NCI-H2171 (cell line): ENCODE measurements at regions not wholly inside any gene's neighbourhood (a gene's known extent, or its start where the extent isn't known, plus 50 kb on each side); places are given as distances from the start of the nearest gene placed in this dataset.

Experiments used
- DNase-seq: peaks from one replicate; lab custom pipeline; 2025; lab: John Stamatoyannopoulos, UW

DNA sequence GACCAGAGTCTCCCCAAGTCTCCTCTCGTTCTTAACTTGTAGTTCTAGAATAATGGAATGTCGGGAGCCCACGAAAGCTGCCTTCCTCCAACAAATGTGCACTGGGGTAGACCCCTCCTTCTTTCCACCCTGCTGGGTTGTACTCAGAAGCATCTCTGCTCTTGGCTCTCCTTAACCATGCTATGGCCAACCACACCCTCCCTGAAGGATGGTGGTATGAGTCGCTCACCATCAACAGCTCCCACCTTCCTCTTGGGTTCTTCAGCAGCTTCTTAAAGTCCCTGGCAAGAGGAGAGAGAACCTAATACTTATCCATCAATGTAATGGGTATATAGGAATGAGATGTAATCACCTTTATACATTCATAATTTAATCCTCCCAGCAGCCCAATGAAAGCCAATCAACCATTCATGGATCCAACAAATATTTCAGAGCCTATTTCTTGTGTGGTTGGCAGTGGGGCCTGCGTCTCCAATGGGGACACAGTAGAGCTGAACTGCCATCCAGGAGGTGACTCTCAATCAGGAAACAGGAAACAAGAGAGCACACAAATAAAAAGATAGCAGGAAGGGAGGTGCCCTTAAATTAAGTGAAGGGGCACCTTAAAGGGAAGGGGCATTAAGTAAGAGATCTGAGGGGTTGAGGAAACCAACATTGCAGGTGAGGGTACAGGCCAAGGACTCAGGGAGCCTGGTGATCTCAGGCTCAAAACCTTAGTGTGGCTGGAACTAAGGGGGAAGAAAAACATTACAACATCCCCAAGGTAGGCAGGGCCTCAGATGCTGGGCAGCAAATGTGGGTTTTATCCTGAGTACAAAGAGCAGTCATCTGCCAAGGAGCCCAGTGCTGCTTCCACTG is 64.4 kb upstream of the ETS2 start:
- no peak for DNase-seq

DNA sequence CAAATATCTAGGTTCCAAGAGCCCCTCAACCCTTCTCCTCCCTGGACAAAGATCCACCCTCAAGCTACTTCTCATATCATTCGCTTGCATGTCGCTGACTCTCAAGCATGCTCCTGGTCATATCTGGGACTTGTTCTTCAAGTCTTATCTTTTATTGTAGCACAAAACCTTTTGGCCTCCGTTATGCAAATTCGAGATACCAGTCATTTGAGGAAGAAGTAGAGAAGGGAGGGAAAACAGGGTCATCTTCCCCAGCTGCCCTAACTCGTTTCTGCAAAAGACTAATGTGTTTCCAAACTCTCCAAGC is 63.8 kb upstream of the ETS2 start:
- DNase-seq, result no peak

DNA sequence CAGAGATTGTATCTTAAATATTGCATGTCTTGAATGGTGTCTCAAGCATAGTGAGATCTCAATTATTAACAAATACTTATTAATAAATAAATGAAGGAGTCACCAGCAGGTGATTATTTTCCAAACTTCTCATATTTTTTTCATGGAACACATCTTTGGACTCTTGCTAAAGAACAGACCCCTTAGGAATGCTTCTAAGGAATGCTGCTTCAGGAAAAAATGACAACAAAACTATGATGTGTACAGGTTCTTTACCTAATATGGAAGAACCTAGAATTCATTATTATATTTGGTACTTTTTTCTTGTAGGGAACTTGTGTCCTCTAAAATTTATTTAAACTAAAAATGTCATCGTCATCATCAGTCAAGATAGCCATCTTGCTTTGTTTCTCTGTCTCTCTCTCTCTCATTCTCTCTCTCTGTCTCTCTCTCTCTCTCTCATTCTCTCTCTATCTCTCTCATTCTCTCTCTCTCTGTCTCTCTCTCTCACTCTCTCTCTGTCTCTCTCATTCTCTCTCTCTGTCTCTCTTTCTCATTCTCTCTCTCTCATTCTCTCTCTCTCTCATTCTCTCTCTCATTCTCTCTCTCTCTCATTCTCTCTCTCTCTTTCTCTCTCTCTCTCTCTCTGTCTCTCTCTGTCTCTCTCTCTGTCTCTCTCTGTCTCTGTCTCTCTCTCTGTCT is 63.0 kb upstream of the ETS2 start:
- DNase-seq, result no peak

DNA sequence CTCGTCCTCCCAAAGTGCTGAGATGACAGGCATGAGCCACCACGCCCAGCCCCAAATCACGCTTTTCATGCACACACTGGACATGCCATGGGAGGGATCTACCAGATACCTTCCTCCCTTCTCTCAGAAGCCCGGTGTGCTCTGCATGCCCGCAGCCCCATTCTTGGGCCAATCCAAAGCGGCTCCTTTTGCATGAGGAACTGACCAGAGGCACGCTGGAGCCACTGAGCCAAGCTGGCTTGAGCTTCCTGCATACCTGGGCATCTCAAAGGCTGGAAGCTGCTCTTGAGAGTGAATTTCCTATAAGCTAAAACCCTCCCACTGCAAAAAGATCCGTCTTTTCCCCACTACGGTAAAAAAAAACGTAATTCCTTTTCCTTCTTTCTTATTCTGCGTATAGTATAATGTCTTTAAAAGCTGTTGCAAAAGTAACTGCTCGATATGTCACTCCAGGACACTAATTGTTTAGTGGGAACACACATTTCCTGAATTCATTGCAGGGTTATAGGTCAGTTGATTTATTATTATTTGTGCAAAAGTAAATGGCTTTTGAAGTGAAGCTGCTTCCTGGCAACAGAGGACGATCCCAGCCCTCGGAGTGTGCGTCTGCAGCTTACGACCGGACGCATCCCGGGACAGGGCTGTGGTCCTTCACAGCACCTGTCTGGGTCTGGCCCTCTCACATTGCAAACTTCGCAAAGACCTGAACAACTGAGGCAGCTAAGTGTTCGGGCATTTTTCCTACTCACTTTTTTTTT is 61.8 kb upstream of the ETS2 start:
- DNase-seq, result no peak

DNA sequence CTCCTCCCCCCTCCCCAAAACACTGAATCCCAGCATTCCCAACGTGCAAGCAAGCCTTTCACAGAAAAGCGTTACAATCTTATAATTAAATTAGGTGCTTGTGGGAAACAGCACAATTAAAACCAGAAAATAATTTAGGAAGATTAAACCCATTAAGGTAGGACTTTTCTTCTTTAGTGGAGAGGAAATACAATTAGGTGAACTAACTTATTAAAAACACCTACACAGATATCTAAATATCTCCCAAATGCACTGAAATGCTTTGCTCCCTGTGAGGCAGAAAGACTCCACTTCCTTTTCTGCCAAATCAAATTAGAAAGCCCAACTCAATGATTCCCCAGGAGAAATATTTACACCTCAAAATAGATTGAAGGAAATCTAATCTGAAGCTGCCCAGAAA is 60.9 kb upstream of the ETS2 start:
- no peak for DNase-seq

DNA sequence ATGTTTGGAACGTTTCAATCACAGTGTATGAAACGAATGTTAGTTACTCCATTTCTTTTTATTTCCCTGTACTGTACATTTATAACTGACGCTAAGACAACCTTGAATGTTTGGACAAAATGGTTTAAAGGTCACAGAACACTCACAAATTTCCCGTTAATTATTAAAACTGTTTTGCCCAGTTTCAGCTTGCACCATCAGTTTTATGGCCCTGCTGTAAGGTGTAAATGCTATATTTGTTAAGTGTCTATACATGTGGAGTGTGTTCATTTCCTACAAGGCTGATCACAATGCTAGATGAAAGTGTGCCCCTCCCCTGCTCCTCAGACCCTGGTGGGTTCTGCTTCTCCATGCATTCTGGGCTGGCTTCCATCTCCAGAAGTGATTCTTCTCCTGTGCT is 57.9 kb upstream of the ETS2 start:
- DNase-seq, result no peak

DNA sequence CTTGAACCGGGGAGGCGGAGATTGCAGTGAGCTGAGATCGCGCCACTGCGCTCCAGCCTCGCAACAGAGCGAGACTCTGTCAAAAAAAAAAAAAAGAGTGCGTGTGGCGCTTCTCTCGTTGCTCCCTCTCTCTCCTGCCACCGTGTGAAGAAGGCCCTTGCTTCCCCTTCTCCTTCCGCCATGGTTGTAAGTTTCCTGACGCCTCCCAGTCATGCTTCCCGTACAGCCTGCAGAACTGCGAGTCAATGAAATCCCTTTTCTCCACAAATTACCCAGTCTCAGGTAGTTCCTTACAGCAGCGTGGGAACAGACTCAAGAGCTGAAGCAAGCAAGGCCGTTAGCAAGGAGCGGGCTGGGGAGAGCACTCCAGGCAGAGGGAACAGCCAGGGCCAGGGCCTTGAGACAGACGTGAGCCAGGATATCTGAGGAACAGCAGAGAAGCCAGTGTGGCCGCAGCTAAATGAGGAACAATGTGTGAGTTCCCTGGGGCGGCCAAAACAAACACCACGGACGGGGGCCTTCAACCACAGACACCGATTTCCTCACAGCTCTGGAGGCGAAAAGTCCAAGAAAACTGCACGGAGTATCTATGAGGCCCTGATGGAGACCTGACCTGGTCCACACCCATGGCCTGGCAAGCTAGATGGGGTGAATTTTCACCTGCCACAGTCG is 54.2 kb upstream of the ETS2 start:
- no peak for DNase-seq

DNA sequence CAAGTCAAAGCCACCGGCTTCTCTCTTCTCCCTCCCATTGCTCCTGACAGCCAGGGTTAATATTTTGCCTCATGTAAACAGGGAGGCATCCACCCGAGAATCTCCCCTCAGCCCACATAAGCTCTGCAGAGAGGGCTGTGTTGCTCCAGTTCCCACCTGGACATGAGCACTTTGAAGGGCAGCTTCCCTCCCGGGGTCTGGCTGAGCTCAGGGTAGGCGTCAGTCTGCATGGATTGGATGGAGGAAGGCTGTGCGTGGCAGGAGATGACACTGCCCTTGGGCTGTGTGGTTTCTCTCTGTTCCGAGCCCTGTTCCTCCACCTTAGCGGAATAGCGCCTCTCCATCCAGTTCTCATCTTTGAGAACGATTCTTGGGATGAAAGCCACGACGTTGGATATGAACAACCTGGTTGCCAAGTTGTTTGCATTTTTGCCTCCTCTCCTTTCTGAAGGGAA is 53.7 kb upstream of the ETS2 start:
- DNase-seq, result no peak

DNA sequence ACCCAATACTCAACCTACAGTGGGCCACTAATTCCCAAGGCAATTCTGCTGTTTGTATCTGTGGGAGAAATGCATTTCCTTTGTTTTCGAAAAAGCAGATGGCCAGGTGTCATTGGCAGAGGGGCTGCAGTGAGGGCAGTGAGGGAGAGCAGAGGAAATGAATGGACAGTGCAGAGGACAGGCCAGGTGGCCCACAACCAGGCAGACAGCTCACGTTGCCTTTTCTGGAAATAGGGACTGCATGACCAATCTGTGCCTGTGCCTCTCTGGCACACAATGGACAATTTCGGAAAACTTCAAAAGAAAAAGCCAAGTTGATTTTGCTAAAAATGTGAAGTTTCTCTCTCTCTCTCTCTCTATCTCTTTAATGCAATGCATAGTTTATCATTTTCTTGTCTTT is 52.6 kb upstream of the ETS2 start:
- no peak for DNase-seq

DNA sequence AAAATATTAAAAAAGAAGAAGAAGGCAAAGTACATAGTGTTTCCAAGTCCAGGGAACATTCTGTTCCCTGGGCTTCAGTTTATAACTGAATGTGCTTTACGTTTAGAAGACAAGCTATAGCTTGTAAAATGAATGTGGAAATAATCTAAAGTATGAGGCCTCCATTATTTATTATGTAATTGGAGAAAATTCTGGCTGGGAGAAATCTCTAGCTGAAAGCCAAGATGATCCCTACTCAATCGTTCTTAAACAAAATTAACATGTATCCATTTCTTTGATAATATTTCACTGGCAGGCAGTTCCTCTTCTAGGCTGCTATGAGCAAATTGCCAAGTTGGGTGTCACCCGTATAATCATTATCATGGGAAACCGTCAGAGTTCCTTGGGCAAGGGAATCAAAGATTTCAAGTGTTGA is 52.2 kb upstream of the ETS2 start:
- DNase-seq, result no peak
